ENCODE measurements at regions not wholly inside any gene's neighbourhood (a gene's known extent, or its start where the extent isn't known, plus 50 kb on each side); places are given as distances from the start of the nearest gene placed in this dataset.

DNA sequence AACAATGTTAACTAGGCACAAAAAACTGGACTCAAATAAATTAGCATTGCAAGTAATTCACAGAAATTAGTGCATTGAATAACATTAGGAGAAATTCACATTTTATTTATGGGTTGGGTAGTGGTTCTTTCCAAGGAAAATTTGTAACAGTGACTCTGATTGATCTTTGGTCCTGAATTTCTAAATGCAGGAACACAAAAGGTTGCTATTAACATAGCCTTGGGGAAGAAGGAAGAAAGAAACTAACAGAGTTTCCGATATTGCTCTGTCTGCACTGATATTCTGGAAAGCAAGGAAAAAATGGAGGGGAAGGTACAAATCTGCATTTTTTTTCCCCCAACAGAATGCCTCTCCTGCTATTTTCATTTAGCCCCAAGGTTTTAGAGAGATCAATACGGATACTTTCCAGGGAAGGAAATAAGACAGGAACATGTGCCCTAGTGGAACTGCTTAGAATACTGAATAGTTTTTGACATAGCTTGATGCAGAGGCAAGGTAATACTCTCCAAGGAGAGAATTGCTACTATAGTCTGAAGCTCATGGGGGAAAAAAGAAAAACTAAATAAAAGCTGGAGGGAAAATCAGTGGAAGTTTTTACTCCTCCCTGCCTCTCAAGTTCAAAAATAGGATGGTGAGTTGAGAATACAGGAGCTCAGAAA, 490.1 kb downstream of the RAPGEF2 start:
- Histone ChIP-seq H3K79me1 (ENCODE audit: low read depth, low read length) (no peaks in the 10 kb centered on the region), H2BK5ac (ENCODE audit: low read depth, low read length) (peak overlapping the region; percentile 2; the same call in 1 of the 2 replicates), H3K36me3 (ENCODE audit: control insufficient read depth in 2 of 4, insufficient read depth in 4 of 4, low read length in 3 of 4) (no peaks in the 10 kb centered on the region), H3K4me2 (ENCODE audit: insufficient read depth in 1 of 2, low read depth in 2 of 2, low read length in 2 of 2) (0 out of 4 replicates have a peak overlapping the region, but pooled peaks of 1 of the 2 experiments have one; percentile 7), H2AK5ac (ENCODE audit: low read depth, low read length) (no peak overlapping the region), H2AFZ (ENCODE audit: low read length) (no peak overlapping the region), H3K9ac (replicated peaks in 1 of 4; ENCODE audit: extremely low read depth in 1 of 4, low read depth in 3 of 4, low read length in 3 of 4) (no peak overlapping the region), H3K4me3 (ENCODE audit: extremely low read depth in 1 of 4, insufficient read depth in 2 of 4, low read depth in 3 of 4, low read length in 4 of 4) (no peak overlapping the region), H3K4ac (replicated peaks; ENCODE audit: insufficient read length, low read depth, low read length) (no peak overlapping the region), H2BK120ac (replicated peaks; ENCODE audit: low read depth, low read length) (peak overlapping the region; percentile 1), H4K91ac (replicated peaks; ENCODE audit: insufficient read length, low read length) (no peak overlapping the region), H4K8ac (ENCODE audit: extremely low read depth, insufficient read depth, low read length) (no peak overlapping the region), H3K27ac (ENCODE audit: low read depth, low read length) (no peak overlapping the region), H3K79me2 (ENCODE audit: control insufficient read depth in 1 of 2, insufficient read depth in 2 of 2, low read length in 2 of 2) (no peaks in the 10 kb centered on the region), H4K20me1 (replicated peaks in 1 of 2; ENCODE audit: control insufficient read depth in 1 of 2, insufficient read depth in 2 of 2, low read length in 2 of 2) (no peaks in the 10 kb centered on the region), H2BK12ac (ENCODE audit: low read depth, low read length) (no peak overlapping the region), H3K14ac (ENCODE audit: insufficient read length) (no peak overlapping the region), H3K27me3 (replicated peaks in 1 of 4; ENCODE audit: control insufficient read depth in 3 of 4, extremely low read depth in 1 of 4, insufficient read depth in 3 of 4, low read length in 3 of 4) (no peaks in the 10 kb centered on the region), H3K23ac (ENCODE audit: insufficient read length) (no peak overlapping the region), H3K56ac (replicated peaks; ENCODE audit: insufficient read length, low read depth, low read length) (no peak overlapping the region), H3K18ac (ENCODE audit: extremely low read depth, low read length) (no peak overlapping the region), H4K5ac (ENCODE audit: insufficient read length, low read depth, low read length) (no peak overlapping the region), H3K9me3 (ENCODE audit: insufficient read depth in 2 of 2, low read depth in 1 of 2, low read length in 1 of 2) (no peaks in the 10 kb centered on the region), H2BK20ac (ENCODE audit: low read length) (no peak overlapping the region), H3K23me2 (ENCODE audit: low read depth, low read length) (no peaks in the 10 kb centered on the region), H3K4me1 (replicated peaks in 1 of 4; ENCODE audit: control insufficient read depth in 3 of 4, insufficient read depth in 4 of 4, low read length in 3 of 4) (peaks cover 4 to 28% (median 11%) of the 10 kb centered on the region in 4 experiments; a peak in 6 of 7 replicates), H2BK15ac (ENCODE audit: low read length) (no peak overlapping the region)
- FAIRE-seq (no peak), DNase-seq (ENCODE audit: low read depth in 1 of 2, low spot score in 2 of 2) (no peak)
- ChIA-PET CTCF (ENCODE audit: partially characterized antibody) (interaction anchor here (0.6 to 1.2 kb wide), 4 partner anchors 28 to 255 kb away, joined by 3 to 4 read pairs (median 3); no protein-coding TSS in a partner anchor), POLR2A (ENCODE audit: partially characterized antibody) (no interaction called here)
- 51% methylated on average over 2 of the region's 2 CpGs; no CpG with 5 or more reads in 1 of the 2 experiments for WGBS, 2 experiments (ENCODE audit: extremely low coverage in 1 of 2, insufficient coverage in 1 of 2, insufficient read length in 1 of 2, insufficient replicate concordance in 2 of 2, low coverage in 1 of 2, low lambda C conversion rate in 2 of 2, missing lambda C conversion rate in 1 of 2)
- TF ChIP-seq SUZ12 (IDR thresholded peaks at IDR 0.05; ENCODE audit: low read length) = no peak
- no peak for TF ChIP-seq CHD1 (IDR thresholded peaks at IDR 0.05; ENCODE audit: low read depth, low read length)
- no peak for TF ChIP-seq CTCF (IDR thresholded peaks at IDR 0.05; ENCODE audit: control extremely low read depth in 1 of 3, insufficient read depth in 1 of 3, low read depth in 1 of 3, low read length in 3 of 3)
- no peak for TF ChIP-seq RFX5 (IDR thresholded peaks at IDR 0.05; ENCODE audit: borderline replicate concordance, low read depth, low read length)
- no peak for TF ChIP-seq CBX5 (IDR thresholded peaks at IDR 0.05; ENCODE audit: low read depth, low read length)
- TF ChIP-seq EGR1 (IDR thresholded peaks at IDR 0.05; ENCODE audit: borderline replicate concordance, low read depth, low read length) = no peak
- no peak for TF ChIP-seq CTBP2 (IDR thresholded peaks at IDR 0.05; ENCODE audit: borderline replicate concordance, insufficient read depth, insufficient read length, low read length)
- TF ChIP-seq GTF2F1 (IDR thresholded peaks at IDR 0.05; ENCODE audit: borderline replicate concordance, low read depth, low read length) = no peak
- no peak for TF ChIP-seq NRF1 (IDR thresholded peaks at IDR 0.05; ENCODE audit: low read depth, low read length)
- TF ChIP-seq GABPA (IDR thresholded peaks at IDR 0.05; ENCODE audit: borderline replicate concordance, insufficient read depth, low read length) = no peak
- TF ChIP-seq CBX8 (IDR thresholded peaks at IDR 0.05; ENCODE audit: borderline replicate concordance, low read depth, low read length) = no peak

Measured in H1 (cell line).